ENCODE measurements at regions not wholly inside any gene's neighbourhood (a gene's known extent, or its start where the extent isn't known, plus 50 kb on each side); places are given as distances from the start of the nearest gene placed in this dataset.

DNA sequence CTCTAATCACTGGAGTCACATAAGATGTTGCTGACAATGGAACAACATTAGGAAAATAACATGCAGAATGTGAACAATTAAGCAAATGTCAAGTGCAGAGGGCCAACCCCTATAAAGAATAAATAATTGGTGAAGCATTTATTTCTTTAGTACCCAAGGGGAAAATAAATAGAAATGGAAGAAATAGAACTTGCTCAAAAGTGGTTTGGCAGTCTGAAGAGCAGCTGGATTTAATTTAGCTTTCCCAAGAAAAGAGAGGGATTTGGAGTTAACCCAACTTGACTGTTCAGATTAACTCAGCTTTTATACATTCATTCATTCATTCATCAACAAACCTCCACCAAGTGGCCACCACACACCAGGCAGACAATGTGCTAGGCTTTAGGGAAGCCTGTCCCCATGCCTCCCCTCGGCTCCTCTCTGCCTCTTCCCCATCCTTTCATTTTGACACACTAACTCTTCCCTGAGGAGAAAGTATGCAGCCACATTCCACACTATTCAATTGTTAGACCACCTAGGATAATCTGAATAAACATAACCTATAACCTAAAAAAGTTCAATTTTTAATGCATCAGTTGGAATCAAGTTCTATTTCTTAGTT lies 295.5 kb downstream of the AHR start:
- TF ChIP-seq, protein P1, sequence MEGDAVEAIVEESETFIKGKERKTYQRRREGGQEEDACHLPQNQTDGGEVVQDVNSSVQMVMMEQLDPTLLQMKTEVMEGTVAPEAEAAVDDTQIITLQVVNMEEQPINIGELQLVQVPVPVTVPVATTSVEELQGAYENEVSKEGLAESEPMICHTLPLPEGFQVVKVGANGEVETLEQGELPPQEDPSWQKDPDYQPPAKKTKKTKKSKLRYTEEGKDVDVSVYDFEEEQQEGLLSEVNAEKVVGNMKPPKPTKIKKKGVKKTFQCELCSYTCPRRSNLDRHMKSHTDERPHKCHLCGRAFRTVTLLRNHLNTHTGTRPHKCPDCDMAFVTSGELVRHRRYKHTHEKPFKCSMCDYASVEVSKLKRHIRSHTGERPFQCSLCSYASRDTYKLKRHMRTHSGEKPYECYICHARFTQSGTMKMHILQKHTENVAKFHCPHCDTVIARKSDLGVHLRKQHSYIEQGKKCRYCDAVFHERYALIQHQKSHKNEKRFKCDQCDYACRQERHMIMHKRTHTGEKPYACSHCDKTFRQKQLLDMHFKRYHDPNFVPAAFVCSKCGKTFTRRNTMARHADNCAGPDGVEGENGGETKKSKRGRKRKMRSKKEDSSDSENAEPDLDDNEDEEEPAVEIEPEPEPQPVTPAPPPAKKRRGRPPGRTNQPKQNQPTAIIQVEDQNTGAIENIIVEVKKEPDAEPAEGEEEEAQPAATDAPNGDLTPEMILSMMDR (IDR thresholded peaks at IDR 0.05 in 2 of 3, conservative IDR thresholded peaks at IDR 0.05 in 1 of 3; ENCODE audit: borderline replicate concordance in 1 of 3, insufficient read depth in 1 of 3, low read depth in 2 of 3, low read length in 2 of 3): no peak
- TF ChIP-seq RAD21 (IDR thresholded peaks at IDR 0.05; ENCODE audit: low read depth): no peak
- TF ChIP-seq EZH2phosphoT487 (IDR thresholded peaks at IDR 0.05; ENCODE audit: borderline replicate concordance): no peak
